ENCODE measurements at regions not wholly inside any gene's neighbourhood (a gene's known extent, or its start where the extent isn't known, plus 50 kb on each side); places are given as distances from the start of the nearest gene placed in this dataset.

GRCh38 chr12:127559349-127560040, 707.5 kb upstream of the TMEM132C start:
- TF ChIP-seq CTCF (IDR thresholded peaks at IDR 0.05), result peak; percentile 85
- H3K4me1 Mint-ChIP-seq (ENCODE audit: low read depth), result peaks cover 72% of the 10 kb centered on the region
- H3K4me3 Mint-ChIP-seq, result peak overlapping the region; percentile 62
- H3K27me3 Mint-ChIP-seq (ENCODE audit: insufficient read depth), result no peaks in the 10 kb centered on the region; the same call in 1 of the 2 replicates
- H3K9me3 Mint-ChIP-seq, result no peaks in the 10 kb centered on the region; the same call in 1 of the 2 replicates
- H3K27ac Mint-ChIP-seq, result peak overlapping the region; percentile 92
- 0 out of 2 replicates have a peak, but pooled peaks cover under 1% of the 10 kb centered on the region for H3K36me3 Mint-ChIP-seq (ENCODE audit: low read depth)
- peak; percentile 96 for DNase-seq

GRCh38 chr12:127560041-127560478, 706.9 kb upstream of the TMEM132C start:
- peaks cover 70% of the 10 kb centered on the region for H3K4me1 Mint-ChIP-seq (ENCODE audit: low read depth)
- H3K27me3 Mint-ChIP-seq (ENCODE audit: insufficient read depth), result peaks cover 3% of the 10 kb centered on the region
- H3K4me3 Mint-ChIP-seq, result peak overlapping the region; percentile 44; the same call in 1 of the 2 replicates
- H3K27ac Mint-ChIP-seq, result peak overlapping the region; percentile 92
- peak; percentile 57 for TF ChIP-seq CTCF (IDR thresholded peaks at IDR 0.05)
- no peak for DNase-seq
- H3K36me3 Mint-ChIP-seq (ENCODE audit: low read depth), result peaks cover 6% of the 10 kb centered on the region; the same call in 1 of the 2 replicates
- H3K9me3 Mint-ChIP-seq, result no peaks in the 10 kb centered on the region; the same call in 1 of the 2 replicates

- H3K27me3 Mint-ChIP-seq (ENCODE audit: insufficient read depth), result peaks cover 9% of the 10 kb centered on the region
- H3K36me3 Mint-ChIP-seq (ENCODE audit: low read depth), result peaks cover 9% of the 10 kb centered on the region; the same call in 1 of the 2 replicates
- TF ChIP-seq CTCF (IDR thresholded peaks at IDR 0.05), result no peak
- peak overlapping the region; percentile 35; the same call in 1 of the 2 replicates for H3K4me3 Mint-ChIP-seq
- peaks cover 42% of the 10 kb centered on the region for H3K4me1 Mint-ChIP-seq (ENCODE audit: low read depth)
- H3K9me3 Mint-ChIP-seq, result no peaks in the 10 kb centered on the region; the same call in 1 of the 2 replicates
- DNase-seq, result no peak
- no peak overlapping the region for H3K27ac Mint-ChIP-seq
Measured at GRCh38 chr12:127562816-127563215, 704.2 kb upstream of the TMEM132C start.

- H3K9me3 Mint-ChIP-seq, result no peaks in the 10 kb centered on the region; the same call in 1 of the 2 replicates
- H3K4me1 Mint-ChIP-seq (ENCODE audit: low read depth), result peaks cover 20% of the 10 kb centered on the region
- peaks cover 9% of the 10 kb centered on the region; the same call in 1 of the 2 replicates for H3K36me3 Mint-ChIP-seq (ENCODE audit: low read depth)
- TF ChIP-seq CTCF (IDR thresholded peaks at IDR 0.05), result no peak
- H3K27me3 Mint-ChIP-seq (ENCODE audit: insufficient read depth), result peaks cover 14% of the 10 kb centered on the region
- H3K4me3 Mint-ChIP-seq, result no peak overlapping the region
- DNase-seq, result no peak
- no peak overlapping the region for H3K27ac Mint-ChIP-seq
Measured at GRCh38 chr12:127565241-127565640, 701.7 kb upstream of the TMEM132C start.

- TF ChIP-seq CTCF (IDR thresholded peaks at IDR 0.05), result no peak
- DNase-seq, result no peak
- Mint-ChIP-seq H3K27ac (no peak overlapping the region), H3K27me3 (ENCODE audit: insufficient read depth) (peaks cover 14% of the 10 kb centered on the region), H3K4me3 (no peak overlapping the region), H3K36me3 (ENCODE audit: low read depth) (peaks cover 9% of the 10 kb centered on the region; the same call in 1 of the 2 replicates), H3K9me3 (no peaks in the 10 kb centered on the region), H3K4me1 (ENCODE audit: low read depth) (peaks cover 19% of the 10 kb centered on the region; the same call in 1 of the 2 replicates)
Measured at GRCh38 chr12:127567531-127567930, 699.4 kb upstream of the TMEM132C start.
